ENCODE measurements at regions not wholly inside any gene's neighbourhood (a gene's known extent, or its start where the extent isn't known, plus 50 kb on each side); places are given as distances from the start of the nearest gene placed in this dataset.

DNA sequence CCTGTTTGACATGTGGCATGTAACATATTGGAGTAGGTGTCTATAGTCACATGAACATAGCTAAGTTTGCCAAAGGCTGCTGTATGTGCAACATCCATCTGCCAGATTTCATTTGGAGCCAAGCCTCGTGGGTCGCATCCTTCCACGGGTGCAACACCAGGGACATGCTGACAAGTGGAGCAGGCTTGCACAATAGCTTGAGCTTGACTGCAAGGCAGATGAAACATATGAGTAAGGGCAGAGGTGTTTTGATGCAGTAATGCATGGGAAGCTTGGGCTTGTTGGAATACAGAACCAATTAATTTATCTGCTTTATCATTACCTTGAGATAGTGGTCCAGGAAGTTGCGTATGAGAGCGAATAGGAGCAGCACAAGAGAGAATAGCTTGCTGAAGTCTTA, 74.1 kb upstream of the BTN3A2 start:
- no peak for DNase-seq (ENCODE audit: low read depth)

DNA sequence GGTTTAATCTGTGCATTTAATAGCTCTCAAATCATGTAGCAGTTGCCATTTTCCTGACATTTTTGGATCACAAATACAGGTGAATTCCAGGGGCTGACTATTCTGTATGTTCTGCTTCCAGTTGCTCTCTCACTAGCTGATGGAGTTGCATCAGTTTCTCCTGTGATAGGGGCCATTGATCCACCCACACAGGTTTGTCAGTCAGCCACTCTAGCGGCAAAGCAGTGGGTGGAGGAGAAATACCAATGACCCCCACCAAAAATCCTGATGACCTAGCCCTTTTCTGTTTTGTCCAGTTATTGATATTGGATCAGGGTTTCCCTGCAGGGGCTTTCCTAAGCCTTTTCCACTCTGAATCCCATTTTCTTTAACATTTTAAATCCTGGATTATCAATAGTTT, 72.3 kb upstream of the BTN3A2 start:
- no peak for DNase-seq (ENCODE audit: low read depth)

DNA sequence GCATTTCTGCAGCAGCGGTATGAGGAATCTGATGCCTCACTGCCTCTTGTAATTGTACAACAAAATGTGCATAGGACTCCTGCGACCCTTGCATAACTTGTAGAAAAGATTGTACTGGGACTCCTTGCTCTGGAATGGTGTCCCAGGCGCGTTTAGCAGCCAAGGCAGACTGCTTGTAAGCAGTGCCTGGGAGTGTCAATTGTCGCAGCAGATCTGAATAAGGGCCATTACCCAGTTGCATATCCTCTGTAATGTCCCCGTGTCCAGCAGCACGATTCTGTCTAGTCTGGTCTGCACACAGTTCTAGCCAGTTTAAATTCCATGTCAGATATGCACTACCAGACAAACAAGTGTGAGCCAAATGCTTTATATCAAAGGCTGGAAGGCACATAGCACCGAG, 70.7 kb upstream of the BTN3A2 start:
- no peak for DNase-seq (ENCODE audit: low read depth)

DNA sequence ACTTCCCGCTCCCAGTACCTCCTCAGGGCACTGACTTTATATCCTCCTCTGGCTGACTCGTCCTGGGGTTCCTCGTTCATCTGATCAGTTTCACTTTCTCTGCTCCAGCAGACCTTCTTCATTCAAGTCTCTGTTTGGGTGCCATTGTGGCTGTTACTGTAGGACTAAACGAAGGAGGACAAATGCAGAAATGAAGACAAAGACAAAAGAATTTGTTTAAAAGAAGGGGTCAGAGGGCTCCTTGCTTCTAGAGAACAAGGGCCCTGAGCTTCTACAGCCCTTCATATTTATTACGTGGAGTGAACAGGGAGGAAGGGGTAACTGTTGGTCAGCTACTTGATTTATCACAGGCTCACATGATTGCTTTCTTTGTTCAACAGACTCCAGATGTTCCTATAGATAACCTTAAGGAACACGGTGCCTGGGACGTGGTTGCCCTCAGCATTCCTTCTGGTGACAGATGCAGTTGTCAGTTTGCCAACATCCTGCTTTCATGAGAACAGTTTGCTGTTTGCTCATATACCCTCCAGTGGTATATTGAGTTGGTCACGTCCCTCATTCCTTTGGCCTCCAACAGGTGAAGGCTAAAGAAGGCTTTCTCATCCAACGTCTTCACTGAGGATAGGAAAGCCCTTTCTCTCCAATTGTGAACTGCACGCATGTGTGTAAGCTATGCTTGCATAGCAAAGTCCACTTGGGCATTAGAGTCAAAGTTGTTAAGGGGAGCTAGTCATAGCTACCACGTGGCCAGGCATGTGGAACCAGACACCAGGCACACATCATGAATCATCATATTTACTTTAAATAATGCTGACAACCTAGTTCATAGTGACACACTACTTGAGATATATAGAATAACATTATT, 69.1 kb upstream of the BTN3A2 start:
- DNase-seq (ENCODE audit: low read depth): no peak

DNA sequence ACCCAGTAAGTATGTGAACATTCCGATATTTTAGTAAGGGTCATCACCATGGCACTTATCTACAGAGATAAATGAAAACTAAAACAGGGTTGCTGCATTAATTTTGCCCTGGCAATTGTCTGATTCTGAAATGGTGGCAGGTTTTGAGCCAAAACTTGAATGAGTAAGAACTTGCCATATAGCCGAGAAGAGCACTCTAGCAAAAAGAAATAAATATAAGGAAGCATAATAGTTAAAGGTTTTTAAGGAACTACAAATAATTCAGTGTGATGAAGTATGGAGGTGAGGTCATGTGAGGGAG, 68.5 kb upstream of the BTN3A2 start:
- no peak for DNase-seq (ENCODE audit: low read depth)

DNA sequence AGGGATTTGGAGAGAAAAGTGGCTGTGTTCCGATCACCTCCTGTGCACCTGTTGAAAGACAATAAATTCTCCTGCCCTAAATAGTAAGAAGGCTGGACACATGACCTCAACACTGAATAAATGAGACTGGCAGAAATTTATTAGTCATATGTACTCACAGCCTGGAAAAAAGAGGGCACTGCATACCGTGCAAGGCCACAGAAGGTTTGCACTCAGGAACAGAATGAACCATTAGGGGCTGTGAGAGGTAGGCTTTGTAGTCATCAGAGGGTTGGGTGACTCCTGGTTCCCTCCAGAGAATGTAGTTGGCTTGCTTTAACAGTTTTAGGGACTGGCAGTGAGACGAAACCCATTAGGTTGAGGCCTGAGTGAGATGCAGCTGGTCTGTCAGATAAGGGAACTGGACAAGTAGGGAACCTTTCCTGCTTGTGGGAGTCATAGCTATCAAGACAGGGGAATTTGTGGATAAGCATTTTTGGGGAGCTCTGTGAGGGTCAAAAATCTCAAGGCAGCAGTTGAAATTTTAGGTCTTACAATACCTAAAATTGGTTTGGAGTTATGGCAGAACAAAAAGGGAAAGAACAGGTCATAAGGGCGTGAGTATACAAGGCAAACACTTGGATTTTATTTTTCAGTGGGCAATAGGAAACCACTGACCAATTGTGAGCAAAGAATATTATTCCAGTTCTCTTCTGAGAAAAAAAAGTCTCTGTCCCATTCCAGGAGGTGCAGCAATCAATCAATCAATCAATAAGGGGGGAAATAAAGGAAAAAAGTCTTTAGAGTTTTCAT, 67.9 kb upstream of the BTN3A2 start:
- no peak for DNase-seq (ENCODE audit: low read depth)

DNA sequence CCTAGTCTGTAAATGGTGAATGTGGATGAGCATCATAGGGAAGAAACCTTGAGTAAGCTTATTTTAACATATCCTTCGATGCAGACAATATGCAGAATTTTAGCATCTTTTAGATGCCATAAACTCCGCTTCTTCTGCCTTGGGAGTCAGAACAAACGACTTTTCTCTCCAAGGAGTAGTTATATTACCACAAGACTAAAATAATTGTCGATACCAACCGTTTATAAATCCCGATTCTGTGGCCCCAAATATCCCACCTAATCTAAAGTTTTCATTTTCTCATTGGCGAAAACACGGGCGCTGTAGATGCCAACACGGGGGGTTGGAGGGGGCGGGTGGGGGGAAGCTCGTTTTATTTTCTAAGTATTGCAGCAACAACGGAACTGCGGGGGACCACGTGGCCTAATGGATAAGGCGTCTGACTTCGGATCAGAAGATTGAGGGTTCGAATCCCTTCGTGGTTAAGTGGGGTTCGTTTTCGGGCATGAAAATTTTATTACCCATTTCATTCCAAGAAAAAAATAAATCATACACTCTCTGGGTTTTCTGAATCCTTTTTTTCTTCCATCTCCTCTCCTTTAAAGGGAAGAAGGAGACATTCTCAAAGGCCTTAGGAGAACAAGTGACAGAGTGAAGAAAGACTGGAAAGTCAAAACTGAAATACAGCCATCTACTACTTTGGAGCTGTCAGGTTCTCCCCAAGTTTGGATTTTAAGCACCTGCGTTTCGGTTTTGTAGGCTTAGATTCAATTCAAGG, 65.5 kb upstream of the BTN3A2 start:
- no peak for DNase-seq (ENCODE audit: low read depth)

DNA sequence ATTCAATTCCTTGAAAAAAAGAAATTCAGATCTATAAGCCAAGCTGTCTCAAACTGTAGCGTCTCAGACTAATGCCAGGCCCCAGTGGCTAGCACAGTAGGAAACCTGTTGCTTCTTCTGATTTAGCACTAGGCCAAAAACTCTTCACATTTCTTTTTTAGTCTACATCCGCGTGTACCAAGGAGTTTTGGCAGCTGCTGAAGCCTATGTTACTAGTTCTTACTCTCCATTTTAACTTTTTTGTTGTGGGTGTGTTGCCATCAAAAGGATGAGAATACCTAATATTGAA, 65.0 kb upstream of the BTN3A2 start:
- no peak for DNase-seq (ENCODE audit: low read depth)

DNA sequence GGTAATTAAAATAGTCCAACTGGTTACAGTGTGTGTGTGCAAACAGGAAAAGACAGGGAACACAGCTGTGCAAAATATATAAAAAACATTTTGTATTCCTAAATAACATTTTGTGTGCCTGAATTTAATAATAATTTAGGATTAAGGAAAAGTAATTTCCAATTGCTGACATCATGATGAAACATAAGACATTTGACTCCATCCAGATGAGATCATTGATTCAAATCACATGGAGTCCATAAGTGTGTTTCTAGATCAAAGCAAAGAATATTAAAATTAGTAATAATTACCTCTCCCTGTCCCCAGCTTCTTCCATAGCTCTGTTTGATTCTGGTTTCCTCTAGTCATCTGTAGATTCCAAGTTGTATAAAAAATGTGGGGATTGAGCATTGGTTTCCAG, 64.6 kb upstream of the BTN3A2 start:
- no peak for DNase-seq (ENCODE audit: low read depth)

DNA sequence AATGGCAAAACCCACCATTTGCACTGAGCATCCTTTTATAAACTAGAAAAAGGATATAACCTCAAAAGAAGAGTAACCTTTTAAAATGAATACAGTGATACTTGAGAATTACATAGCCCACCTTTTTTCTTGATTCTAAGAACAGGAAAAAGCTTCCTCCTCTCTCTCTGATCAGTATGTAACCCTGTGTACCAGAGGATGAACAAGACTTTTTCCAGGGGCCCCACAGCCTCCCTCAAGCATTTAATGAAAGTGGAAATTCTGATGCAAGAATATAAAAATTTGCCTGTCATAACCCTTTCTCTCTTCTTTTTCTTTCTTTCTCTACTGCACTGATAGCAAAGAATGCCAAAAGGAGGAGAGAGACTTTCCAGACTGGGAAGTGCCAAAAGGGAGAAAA, 64.2 kb upstream of the BTN3A2 start:
- no peak for DNase-seq (ENCODE audit: low read depth)

DNA sequence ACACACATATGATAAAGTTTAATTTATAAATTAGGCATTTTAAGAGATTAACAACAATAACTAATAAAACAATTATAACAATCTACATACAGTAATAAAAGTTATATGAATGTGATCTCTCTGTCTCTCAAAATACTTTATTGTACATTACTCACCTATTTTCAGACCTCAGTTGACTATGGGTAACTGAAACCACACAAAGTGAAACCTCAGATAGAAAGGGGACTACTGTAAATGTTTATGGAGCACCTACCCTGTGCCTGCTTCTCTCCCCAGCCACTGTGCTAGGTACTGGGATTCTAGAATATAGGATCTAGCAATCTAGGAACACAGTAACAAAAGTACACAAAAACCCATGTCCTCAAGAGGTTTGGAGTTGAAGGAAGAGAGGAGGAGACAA, 63.4 kb upstream of the BTN3A2 start:
- no peak for DNase-seq (ENCODE audit: low read depth)

DNA sequence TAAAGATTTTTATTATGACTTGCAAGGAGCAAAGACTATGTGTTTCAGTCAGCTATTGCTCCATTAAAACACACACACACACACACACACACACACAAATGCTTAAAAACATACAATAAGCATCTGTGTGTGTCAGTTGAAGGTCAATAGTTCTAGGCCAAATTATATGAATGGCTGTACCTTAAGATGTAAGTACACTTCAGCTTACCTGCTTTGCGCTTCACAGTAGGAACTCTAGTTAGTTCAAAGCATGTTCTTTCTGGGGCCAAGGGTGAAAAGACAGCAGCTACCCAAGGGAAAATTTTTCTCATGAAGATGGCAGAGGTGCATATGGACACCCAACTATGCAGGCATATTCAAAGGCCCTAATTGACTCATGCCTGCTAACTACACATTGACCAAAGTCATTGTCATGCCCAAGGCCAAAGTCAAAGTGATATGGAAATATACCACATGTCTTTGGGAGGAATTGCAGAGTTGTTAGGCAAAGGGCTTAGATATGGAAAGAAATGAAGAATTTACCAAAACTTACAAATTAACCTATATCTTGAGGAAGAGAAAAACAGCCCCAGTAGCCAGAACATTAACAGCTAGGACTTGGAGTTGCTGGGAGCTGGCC, 61.9 kb upstream of the BTN3A2 start:
- DNase-seq (ENCODE audit: low read depth): no peak

DNA sequence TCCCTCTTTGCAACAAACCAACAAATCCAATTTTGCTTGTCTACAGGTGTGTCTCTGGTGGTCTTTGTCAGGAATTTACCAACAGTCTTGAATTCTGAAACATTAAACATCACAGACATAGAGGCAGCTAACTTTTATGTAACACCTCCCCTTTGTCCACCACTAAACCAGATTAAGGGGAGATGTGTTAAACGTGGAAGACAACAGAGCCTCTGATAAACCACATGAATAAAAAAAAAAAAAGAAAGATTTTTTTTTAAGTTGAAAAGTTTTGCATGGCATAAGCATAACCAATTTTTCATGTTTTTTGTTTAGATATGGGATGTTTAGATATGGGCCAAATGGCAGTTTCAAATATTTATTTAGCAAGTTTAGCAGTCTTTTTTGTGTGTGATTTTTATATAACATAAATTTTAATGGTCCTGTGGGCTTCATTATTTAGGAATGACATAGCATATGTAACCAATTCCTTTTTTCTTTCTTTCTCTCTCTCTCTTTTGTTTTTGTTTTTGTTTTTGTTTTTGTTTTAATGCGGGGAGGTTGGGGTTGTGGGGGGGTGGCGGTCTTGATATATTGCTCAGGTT, 60.7 kb upstream of the BTN3A2 start:
- no peak for DNase-seq (ENCODE audit: low read depth)

DNA sequence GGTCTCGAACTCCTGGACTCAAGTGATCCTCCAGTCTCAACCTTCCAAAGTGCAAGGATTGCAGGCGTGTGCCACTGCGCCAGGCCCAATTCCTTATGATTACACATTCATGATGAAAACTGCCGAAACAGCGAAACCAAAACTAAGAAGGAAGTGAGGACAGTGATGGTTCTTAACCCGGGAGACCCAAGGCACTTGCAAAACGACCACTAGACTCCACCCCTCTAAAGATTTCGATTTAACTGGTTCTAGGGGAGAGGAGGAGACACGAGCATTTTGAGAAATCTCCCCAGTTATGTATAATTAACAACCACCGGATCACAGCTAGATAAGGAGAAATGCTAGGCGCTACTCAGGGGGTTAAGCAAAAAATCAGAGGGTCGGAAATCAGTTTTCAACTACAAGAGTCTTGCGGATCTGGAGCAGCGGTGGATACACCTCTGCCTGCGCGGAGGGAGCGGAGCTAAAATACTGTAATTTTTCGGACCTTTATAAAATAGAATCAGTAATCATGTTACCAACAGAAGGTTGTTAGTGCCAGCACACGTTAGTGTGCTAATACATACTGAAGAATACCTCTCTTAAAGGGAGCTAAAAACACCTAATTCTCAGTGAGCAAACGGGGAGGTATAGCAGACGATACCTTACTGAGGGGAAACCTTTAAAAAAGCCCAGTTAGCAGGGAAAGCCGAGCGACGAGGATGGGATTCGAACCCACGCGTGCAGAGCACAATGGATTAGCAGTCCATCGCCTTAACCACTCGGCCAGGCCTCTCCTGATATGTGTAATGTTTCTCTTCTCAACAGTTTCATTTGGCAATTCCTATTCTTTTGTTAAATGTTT, 60.0 kb upstream of the BTN3A2 start:
- DNase-seq (ENCODE audit: low read depth): no peak

DNA sequence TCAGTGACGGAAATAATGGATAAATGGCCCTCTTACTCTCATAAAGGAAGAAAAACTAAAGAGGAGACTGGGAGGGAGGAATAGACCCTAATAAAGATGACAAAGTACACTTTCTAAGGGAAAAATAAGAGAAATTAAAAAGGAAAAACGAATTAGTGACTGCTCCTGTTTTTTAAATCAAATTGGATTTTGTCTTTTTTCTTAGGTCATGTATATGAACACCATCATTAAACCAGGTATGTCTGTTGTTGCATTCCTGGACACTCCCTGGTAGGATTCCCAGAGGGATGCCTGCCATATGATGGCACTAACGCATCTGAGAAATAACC, 59.4 kb upstream of the BTN3A2 start:
- DNase-seq (ENCODE audit: low read depth): no peak

DNA sequence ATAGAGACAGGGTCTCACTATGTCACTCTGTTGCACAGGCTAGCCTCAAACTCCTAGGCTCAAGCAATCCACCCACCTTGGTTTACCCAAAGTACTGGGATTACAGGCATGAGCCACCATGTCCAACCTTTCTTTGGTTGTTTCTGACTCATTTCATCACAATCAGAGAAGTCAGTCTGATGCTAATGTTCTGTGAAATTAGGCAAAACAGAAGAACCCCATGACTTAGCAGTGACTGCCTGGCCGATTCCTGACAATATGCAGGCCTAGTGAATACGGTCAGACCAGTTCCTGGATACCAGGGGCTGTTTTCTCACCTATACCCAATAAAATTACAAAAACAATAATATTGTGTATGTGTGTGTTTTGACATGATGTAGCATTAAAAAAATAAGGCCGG, 58.8 kb upstream of the BTN3A2 start:
- DNase-seq (ENCODE audit: low read depth): no peak

DNA sequence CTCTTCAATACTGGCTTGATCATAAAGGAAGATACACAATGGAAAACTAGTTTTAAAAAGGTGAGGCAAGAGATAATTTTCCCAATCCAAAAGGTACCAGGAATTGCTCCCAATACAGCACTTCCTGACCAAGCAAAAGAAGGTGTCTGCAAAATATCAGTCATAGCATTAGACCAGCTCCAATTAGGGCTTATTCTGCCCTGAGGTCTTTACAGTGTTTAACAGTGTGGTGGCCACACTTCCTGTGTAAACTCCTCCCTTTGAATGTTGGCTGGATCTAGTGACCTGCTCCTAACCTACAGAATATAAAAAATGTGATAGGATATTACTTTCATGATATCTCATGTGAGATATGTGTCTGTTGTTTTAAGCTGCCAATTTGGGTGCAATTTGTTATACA, 57.1 kb upstream of the BTN3A2 start:
- no peak for DNase-seq (ENCODE audit: low read depth)

DNA sequence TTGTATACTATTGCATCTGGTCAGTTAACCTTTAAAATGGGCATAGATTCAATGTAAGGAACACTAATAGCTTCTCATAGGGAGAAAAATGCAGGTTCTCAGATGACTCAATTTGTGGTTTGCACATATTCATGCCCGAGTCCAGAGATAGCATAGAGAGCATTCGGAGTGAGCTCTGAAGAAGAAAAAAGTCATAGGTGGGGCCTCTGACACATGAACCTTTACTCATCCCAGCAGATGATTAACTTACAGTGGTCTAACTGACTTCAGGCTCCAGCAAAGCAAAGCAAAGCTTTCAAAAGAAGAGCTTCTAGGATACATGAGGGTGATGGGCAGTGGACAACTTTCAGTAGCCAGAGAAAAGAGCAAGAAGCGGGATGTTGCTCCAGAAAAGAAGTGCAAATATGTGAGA, 55.3 kb upstream of the BTN3A2 start:
- no peak for DNase-seq (ENCODE audit: low read depth)

DNA sequence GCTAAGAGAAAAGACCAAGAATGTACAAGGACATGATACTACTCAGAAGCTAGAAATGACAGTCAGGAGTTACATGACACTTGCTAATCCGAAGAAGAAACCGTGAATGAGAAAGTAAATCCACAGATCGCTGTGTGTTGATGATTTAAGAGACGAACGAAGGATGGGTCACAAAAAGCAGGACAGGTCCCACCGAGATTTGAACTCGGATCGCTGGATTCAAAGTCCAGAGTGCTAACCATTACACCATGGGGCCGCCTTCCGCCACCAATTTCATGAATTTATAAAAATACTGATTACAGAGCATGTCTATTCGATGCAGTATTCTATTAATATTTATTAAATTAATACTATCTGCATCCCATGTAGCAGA, 54.0 kb upstream of the BTN3A2 start:
- DNase-seq (ENCODE audit: low read depth): no peak

DNA sequence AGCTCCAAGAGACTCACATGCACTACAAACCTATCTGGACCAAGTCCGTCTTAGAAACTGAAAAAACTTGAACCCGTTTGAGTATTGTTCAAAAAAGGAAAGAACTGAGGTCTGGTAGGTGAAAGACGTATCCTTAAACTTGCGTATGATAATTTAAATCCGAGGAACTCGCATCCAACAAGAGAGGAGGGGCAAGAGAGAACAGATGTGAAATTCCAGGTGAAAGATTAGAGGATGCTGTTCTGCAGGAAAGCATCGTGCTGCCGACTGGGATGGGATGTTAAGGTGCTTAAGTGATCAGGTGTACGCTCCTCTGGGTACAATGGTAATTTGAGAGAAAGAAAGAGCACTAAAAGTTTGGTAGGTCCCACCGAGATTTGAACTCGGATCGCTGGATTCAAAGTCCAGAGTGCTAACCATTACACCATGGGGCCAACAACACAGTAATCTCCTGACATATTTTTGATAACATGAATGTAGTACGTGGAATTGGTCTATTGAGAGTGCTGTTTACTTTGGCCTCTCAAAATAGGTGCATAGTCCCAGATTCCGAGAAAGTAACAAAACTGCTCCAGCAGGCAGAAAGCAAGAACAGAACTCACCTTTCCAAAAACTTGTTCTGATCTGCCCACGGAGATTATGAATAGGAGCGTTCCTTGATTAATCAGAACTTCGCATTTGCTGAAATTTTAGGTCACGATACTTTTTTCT, 53.5 kb upstream of the BTN3A2 start:
- no peak for DNase-seq (ENCODE audit: low read depth)

DNA sequence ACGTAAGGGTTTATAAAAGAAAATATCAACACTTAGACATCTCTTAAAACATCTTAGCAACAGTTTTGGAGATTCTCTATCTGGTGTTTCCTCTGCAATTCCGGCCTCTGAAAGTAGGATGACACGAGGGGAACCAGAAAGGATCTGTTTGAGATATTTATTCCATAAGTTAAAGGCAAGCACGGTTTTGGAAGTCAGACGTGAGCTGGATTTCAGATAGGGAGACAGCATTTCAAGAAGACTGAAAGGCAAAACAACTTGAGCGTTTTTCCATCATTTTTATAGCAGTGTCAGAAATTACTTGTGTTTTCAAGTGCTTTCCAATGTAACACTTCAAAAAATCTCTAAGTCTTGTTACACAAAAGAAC, 52.9 kb upstream of the BTN3A2 start:
- no peak for DNase-seq (ENCODE audit: low read depth)
